CD4-positive, alpha-beta T cell treated with Interferon gamma for 1 hour (primary cell): ENCODE measurements at regions not wholly inside any gene's neighbourhood (a gene's known extent, or its start where the extent isn't known, plus 50 kb on each side); places are given as distances from the start of the nearest gene placed in this dataset.
"Not testable (repeated sequence)": the region's sequence is repeated elsewhere in the genome, so short reads cannot be mapped to it uniquely, and the experiment has no call there.

ENCODE experiments used
- DNase-seq: peaks from one replicate; pipeline ENCODE4 v3.0.0-alpha.2; 2020

DNA sequence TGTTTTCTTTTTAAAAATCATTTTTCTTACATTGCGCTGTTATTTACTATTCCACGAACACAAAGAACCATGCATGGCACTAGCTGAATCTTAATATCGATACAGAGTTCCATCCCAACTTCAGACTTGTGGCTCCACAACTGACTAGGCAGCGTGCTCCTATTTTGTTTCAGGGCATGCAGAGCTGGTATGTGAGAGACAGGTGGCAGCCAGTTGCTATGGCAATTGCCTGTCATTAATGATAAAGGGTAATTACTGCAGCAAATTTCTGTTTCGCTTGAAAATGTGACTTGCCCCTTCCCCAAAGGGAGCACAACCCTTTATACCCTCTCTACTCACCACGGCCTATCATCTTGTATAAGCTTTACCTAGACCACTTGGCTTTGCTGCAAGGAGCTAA is 113.1 kb upstream of the G2E3 start:
- no peak for DNase-seq

DNA sequence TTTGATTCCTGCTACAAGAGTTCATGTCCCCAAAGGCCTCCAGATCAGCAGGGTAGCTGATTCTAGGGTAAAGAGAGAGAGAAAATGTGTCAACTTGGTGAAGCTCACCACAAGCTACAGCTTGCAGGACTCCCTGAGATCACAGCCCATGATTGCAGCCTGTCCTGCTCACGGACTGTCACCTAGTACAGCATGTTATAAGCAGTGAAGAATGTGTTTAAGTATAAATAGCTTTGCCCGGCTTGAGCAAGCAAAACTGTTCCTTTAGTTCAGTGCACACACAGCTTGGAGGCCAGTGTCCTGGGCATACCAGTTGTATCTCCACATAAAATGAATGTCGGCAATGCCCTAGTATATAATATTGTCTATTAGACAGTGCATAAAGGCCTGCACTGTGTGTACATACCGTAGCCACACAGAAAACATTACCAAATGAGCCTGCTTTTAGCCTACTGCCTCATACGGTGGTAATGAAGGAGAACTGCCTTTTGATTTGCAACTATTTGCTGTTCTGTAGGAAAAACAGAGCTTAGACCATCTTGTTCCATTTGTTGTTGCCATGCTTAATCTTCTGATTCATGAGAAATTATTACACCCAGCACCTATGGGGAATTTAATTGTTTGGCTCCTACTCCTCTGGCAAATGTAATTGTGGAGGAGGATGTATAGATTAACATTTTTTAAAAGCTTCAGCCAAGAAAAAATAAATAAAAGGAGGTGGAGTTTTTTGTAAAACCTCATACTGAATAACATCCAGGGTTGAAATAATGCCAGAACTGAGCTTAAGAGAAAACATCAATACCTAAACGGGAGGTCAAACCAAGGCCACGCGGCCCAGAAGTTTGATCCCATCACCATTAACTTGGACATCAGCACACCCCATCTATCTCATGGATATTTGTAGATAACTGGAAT is 108.1 kb upstream of the G2E3 start:
- no peak for DNase-seq

DNA sequence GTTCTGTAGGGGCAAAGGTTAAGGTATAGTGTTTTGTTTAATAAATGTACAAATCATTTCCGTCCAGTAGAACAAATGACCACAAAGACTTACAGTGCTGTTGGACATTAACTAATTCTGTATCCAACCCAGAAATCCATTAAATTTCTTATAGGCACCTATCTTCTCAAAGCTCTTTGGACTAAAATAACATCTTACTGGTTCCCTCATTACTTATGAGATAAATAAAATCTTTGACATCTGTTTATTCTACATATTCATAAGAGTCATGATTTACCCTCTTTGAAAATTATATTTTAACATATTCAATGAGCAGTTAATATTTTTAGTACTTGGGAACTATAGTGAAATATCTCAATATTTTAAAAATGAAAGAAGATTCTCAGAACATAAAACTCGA is 102.7 kb upstream of the G2E3 start:
- DNase-seq = no peak

DNA sequence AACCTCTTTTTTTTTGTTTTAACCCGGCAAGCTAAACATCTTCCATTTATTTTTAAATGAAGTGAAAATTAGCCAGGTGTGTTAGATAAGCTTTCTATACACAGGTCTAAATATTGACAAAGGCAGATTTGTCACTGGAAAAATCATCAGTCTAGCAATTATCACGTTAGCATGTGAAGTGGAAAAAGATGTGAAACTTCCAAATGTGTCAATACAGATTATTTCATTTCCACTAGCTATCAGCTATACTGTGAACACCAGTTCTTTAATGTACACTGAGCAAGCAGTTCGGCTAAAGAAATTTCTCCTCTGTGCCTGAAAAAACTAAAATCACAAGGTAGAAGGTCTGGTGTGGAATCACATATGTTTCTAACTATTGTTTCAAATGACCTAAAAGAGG is 96.6 kb upstream of the G2E3 start:
- DNase-seq = no peak

DNA sequence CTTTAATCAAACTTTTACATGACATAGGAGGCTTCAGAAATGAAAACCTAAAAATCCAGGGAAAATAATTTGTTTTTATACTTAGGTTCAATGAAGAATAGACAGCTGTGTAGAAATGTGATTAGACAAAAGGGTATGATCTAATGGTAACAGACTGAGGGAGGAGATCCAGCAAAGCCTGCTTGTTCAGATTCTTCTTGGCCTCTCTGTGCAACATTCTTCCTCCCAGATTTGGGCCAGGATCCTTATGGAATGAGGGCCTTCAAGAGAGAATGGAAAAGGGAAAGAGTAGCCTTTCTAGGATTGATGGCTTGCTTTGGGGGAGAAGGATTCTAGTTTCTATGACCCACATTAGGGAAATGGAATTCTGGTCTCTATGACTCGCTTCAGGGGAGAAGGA is 94.5 kb upstream of the G2E3 start:
- no peak for DNase-seq

DNA sequence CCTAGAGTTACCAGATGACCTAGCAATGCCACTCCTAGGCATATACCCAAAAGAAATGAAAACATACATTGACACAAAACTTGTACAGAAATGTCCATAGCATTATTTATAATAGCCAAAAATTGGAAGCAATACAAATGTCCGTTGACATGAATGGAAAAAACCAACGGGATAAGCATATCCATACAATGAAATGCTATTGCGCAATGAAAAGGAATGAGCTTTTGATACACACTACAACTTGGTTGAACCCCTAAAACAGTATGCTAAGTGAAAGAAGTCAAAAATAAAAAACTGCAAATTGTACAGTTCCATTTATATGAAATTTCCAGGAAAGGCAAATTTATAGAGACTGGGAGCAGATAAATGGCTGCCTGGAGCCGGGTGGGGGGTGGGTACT is 90.6 kb upstream of the G2E3 start:
- DNase-seq = no peak

DNA sequence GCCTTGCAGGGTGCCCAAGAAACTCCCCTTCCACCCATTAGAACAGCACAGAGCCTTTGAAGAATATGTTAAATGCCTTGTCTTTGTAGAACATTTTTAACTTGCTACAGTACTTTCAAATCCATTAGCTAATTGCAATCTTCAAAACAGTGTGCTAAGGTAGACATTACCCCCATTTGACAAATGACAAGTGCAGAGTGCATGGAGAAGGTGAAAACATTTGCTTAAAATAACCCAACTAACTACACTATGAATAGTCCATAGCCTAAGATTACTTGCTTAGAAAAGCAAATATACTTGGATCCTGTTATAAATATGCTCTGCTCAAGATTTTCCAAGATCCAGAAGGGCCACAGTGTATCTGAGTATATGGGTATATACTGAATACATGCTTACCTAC is 87.0 kb upstream of the G2E3 start:
- no peak for DNase-seq

DNA sequence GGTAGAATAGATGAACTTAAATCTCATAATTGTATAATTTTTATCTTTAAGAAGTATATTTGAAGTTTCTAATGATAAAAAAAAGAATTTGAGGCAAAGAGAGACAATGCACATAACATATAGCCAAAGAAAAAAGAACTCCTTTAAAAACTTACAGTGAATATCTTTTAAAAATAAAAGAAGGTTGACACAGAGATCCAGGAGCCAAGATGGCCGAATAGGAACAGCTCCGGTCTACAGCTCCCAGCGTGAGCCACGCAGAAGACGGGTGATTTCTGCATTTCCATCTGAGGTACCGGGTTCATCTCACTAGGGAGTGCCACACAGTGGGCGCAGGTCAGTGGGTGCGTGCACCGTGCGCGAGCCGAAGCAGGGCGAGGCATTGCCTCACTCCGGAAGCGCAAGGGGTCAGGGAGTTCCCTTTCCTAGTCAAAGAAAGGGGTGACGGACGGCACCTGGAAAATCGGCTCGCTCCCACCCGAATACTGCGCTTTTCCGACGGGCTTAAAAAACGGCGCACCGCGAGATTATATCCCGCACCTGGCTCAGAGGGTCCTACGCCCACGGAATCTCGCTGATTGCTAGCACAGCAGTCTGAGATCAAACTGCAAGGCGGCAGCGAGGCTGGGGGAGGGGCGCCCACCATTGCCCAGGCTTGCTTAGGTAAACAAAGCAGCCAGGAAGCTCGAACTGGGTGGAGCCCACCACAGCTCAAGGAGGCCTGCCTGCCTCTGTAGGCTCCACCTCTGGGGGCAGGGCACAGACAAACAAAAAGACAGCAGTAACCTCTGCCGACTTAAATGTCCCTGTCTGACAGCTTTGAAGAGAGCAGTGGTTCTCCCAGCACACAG is 84.9 kb upstream of the G2E3 start:
- not testable (repeated sequence) for DNase-seq

DNA sequence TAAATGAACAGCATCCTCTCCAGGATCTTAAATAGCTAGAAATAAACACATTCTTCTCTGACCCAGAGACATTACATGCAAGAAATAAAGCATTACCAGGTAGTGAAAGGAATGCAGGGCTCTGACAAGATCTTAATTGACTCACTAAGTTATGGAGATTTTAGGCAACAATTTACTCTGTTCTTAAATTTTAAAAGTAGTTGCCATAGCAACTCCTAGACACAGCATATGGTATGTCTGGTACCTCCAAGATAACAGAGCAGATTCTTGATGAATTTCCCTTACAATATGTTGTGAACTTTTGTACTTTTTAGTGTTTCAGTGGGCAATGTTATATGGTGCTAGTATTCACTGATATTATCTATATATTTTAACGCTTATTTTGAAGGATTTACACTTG is 76.7 kb upstream of the G2E3 start:
- DNase-seq = no peak

DNA sequence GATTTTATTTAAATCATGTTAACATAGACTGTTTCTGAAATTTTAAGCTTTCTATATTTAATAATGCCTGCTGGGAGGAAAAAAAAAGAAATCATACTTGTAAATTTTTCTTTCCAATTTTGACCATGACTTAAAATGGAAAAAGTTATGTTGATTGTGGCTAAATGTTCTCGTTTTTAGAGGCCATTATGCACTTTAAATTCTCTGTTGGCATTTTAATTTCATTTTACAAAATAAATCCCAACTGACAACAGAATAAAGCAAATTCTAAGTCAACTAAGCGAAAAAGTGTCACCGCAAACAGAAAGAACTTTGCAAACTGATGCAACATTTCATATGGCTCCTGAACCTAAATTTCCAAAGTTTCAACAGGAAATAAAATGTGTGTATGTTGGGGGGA is 74.8 kb upstream of the G2E3 start:
- no peak for DNase-seq

DNA sequence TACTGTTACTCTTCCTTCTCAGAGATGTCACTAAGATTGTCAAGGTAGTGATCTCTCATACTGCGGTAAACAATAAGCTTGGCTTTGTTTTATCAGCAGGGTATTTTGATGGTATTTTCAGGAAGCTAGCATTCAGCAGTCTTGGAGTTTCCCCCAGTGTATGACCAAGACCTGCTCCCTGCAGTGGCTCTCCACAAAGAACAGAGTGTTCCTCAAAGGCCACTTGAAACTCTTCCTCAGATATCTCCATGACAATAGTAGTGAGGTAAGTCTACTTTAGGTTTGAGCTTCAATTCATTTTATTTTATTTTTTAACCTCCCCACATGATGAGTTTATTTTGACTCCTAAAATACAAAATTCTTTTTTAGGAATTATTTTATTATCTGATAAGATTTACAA is 74.0 kb upstream of the G2E3 start:
- DNase-seq = no peak

DNA sequence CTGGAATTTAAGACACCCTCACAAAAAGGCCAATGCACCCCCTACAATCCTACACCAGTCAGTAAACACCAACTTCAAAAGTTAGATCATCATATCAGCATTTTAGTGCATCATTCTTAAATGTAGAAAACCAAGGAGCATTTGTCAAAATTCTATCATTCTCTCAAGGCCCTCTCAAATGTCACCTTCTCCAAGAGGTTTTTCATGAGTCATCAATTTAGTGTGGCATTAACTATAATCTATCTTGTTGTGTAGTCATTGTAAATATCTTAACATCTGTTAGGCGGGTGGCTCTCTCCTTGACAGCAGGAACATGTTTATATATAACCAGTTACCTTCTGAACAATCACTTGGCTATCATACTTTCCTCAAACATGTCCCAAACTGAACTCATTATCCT is 62.1 kb upstream of the G2E3 start:
- DNase-seq = no peak

DNA sequence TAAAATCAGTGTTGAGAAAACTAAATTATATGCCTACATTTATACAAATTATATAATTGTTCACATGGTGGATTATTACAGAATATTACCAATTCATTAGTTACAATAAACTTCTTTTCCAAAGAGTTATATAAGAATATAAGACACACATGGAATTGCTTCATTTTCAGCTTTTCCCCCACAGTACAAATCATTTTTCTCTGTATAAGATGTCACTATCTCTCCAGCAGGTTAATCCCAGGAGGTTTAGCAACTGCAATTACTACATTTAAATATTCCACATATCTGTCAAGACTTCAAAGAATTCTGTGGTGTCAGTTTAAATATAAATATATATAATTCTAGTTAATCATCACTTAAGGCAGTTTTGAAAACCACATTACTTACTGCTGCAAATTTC is 59.6 kb upstream of the G2E3 start:
- DNase-seq = no peak

DNA sequence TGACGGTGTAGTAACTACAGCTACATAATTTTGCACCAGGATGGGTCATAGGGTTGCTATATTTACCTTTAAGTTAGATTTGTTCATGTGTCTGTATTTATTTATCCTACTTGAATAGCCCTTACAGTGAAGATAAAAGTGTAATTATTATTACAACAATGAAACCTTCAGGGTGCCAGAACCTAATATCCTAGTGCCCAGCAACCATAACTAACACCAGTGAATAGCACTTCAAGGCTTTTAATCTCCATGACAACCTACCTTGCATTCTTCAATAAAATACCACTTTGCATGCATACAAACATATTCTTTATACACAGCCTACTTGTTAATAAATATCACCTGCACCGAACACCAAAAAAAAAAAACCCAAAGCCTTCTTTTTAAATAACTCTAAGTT is 58.7 kb upstream of the G2E3 start:
- no peak for DNase-seq

DNA sequence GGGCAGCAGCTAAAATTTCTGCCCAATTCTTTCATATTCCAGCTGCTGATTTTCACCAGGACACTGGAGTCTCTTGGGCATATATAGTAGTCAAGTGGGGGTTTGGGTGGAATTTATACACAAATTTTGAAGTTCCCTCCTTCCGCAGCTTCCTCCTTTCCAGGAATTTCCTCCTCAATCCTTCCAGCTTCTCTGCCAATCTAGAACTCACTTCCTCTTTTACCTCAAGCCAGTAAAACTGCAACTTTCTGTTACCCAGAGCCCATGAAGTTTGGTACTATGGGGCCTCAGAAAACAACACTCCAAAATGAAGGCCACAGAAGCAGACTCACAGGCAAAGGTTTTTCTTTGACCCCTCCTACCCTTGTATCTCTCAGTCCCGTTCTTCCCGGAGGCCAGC is 51.7 kb upstream of the G2E3 start:
- DNase-seq = no peak
